ENCODE measurements at regions not wholly inside any gene's neighbourhood (a gene's known extent, or its start where the extent isn't known, plus 50 kb on each side); places are given as distances from the start of the nearest gene placed in this dataset.

DNA sequence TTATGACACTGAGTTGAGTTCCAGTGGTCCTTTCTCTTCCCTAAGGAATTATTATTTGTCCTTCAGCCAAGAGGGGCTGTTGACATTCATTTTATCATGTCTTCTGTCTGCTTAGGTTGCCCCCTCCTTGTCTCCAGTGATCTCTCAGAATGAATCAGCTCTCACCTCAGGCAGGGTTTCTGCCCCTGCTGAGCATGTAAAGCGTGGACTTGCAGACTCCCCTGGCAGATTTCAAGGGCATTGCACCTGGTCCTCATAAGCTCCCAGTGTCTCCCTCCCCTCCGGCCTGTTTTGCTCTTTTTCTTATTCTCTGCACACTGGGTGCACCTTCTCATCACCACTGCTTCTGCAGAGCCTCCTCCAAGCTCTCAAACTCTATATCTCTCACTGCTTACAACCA lies 188.4 kb downstream of the KCNS3 start:
- TF ChIP-seq, protein P1, sequence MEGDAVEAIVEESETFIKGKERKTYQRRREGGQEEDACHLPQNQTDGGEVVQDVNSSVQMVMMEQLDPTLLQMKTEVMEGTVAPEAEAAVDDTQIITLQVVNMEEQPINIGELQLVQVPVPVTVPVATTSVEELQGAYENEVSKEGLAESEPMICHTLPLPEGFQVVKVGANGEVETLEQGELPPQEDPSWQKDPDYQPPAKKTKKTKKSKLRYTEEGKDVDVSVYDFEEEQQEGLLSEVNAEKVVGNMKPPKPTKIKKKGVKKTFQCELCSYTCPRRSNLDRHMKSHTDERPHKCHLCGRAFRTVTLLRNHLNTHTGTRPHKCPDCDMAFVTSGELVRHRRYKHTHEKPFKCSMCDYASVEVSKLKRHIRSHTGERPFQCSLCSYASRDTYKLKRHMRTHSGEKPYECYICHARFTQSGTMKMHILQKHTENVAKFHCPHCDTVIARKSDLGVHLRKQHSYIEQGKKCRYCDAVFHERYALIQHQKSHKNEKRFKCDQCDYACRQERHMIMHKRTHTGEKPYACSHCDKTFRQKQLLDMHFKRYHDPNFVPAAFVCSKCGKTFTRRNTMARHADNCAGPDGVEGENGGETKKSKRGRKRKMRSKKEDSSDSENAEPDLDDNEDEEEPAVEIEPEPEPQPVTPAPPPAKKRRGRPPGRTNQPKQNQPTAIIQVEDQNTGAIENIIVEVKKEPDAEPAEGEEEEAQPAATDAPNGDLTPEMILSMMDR (IDR thresholded peaks at IDR 0.05), result no peak
- TF ChIP-seq POLR2AphosphoS5 (IDR thresholded peaks at IDR 0.05) (no peak), POLR2A (IDR thresholded peaks at IDR 0.05) (no peak)
